Fibroblast of lung (primary cell): ENCODE measurements at regions not wholly inside any gene's neighbourhood (a gene's known extent, or its start where the extent isn't known, plus 50 kb on each side); places are given as distances from the start of the nearest gene placed in this dataset.

Experiments used
- CTCF ChIP-seq, 2 donors: IDR thresholded peaks in 1 of 2; conservative IDR thresholded peaks in 1 of 2; 1 replicate in 1 of 2; 2 replicates in 1 of 2; pipeline ENCODE4 v1.5.1; 2011 to 2012; ENCODE audit warnings: low read length in 2 of 2, control low read depth in 1 of 2, inconsistent platforms in 1 of 2, low read depth in 1 of 2, mild to moderate bottlenecking in 1 of 2
- EZH2 ChIP-seq: IDR thresholded peaks from 2 replicates; pipeline ENCODE4 v1.5.1; 2012; ENCODE audit warnings: low read length, control low read depth, mild to moderate bottlenecking; ENCODE audit errors: missing control alignments

- TF ChIP-seq EZH2: no peak
- TF ChIP-seq CTCF (conservative IDR thresholded peaks at IDR 0.05 in 1 of 2, IDR thresholded peaks at IDR 0.05 in 1 of 2; ENCODE audit: low read depth in 1 of 2, low read length in 2 of 2): no peak
Observed at GRCh38 chr2:5587766-5588165, 104.4 kb upstream of the SOX11 start.
